Caco-2 (cell line): ENCODE measurements at regions not wholly inside any gene's neighbourhood (a gene's known extent, or its start where the extent isn't known, plus 50 kb on each side); places are given as distances from the start of the nearest gene placed in this dataset.

Experiments
- BruUV-seq: library from RNA; stranded (reverse); fragments of 400-500 nt; replicated peaks from 2 replicates; lab custom pipeline; 2021; lab: Mats Ljungman, UMichigan
- CTCF ChIA-PET: fragments of 300-600 bp; sonication (Branson Sonifier 250); formaldehyde crosslinking; loops from one replicate; lab custom pipeline; 2022; ENCODE audit warnings: antibody characterized with exemption; lab: Charles Lee
- POLR2A ChIA-PET: fragments of 300-600 bp; sonication (Branson Sonifier 250); formaldehyde crosslinking; loops from one replicate; lab custom pipeline; 2022; ENCODE audit warnings: antibody characterized with exemption; lab: Charles Lee
- DNase-seq, 2 experiments: peaks; one replicate each; pipeline versions ENCODE4 v3.0.0 to v3.0.0-alpha.2; 2020 to 2022
- H3K27me3 ChIP-seq: replicated peaks from 2 replicates; pipeline ENCODE4 v1.6.0; 2011; ENCODE audit warnings: low read length; ENCODE audit not compliant: control insufficient read depth, insufficient read depth
- H3K36me3 ChIP-seq: 2 replicates; pipeline ENCODE4 v1.5.1; 2011; ENCODE audit warnings: low read length; ENCODE audit not compliant: control insufficient read depth, insufficient read depth
- H3K4me1 ChIP-seq: fragments of 250-450 bp; sonication (Bioruptor Pico); 2 replicates; pipeline ENCODE4 v1.5.1; 2020; ENCODE audit warnings: mild to moderate bottlenecking
- H3K4me3 ChIP-seq: 2 replicates; pipeline ENCODE4 v1.5.1; 2011; ENCODE audit warnings: low read depth, mild to moderate bottlenecking, control low read depth, low read length
- H3K9me3 ChIP-seq: fragments of 250-450 bp; sonication (Bioruptor Pico); 2 replicates; pipeline ENCODE4 v1.5.1; 2020; ENCODE audit warnings: mild to moderate bottlenecking, moderate library complexity
- H3K27ac Mint-ChIP-seq: one replicate; pipeline ENCODE4 v1.8.0; 2022; ENCODE audit warnings: mixed read lengths; ENCODE audit not compliant: unreplicated experiment
- H3K27me3 Mint-ChIP-seq: one replicate; pipeline ENCODE4 v1.8.0; 2022; ENCODE audit warnings: mixed read lengths; ENCODE audit not compliant: insufficient read depth, unreplicated experiment
- H3K36me3 Mint-ChIP-seq: one replicate; pipeline ENCODE4 v1.8.0; 2022; ENCODE audit warnings: mild to moderate bottlenecking, mixed read lengths; ENCODE audit not compliant: insufficient read depth, unreplicated experiment
- H3K4me1 Mint-ChIP-seq: one replicate; pipeline ENCODE4 v1.8.0; 2022; ENCODE audit warnings: low read depth, mixed read lengths; ENCODE audit not compliant: unreplicated experiment
- H3K4me3 Mint-ChIP-seq: one replicate; pipeline ENCODE4 v1.8.0; 2022; ENCODE audit warnings: mild to moderate bottlenecking, moderate library complexity, mixed read lengths; ENCODE audit not compliant: unreplicated experiment
- H3K9me3 Mint-ChIP-seq: one replicate; pipeline ENCODE4 v1.8.0; 2022; ENCODE audit warnings: mixed read lengths; ENCODE audit not compliant: unreplicated experiment
- intact Hi-C: fragments of 100-400 bp; cut with micrococcal nuclease; formaldehyde crosslinking; loops from one replicate; pipeline ENCODE4 v1.10.0; 2022; ENCODE audit not compliant: unreplicated experiment
- TF ChIP-seq, protein P1 (sequence below), 2 experiments: fragments of 200-600 bp in 1 of 2; IDR thresholded peaks; 1 replicate in 1 of 2; 2 replicates in 1 of 2; pipeline versions ENCODE4 v1.5.1 to v1.8.0; 2011 to 2022; ENCODE audit warnings: antibody characterized with exemption in 1 of 2, control low read depth in 1 of 2, inconsistent platforms in 1 of 2, low read depth in 1 of 2, low read length in 1 of 2, mild to moderate bottlenecking in 1 of 2, moderate library complexity in 1 of 2; ENCODE audit not compliant: insufficient read depth in 1 of 2, severe bottlenecking in 1 of 2, unreplicated experiment in 1 of 2

DNA sequence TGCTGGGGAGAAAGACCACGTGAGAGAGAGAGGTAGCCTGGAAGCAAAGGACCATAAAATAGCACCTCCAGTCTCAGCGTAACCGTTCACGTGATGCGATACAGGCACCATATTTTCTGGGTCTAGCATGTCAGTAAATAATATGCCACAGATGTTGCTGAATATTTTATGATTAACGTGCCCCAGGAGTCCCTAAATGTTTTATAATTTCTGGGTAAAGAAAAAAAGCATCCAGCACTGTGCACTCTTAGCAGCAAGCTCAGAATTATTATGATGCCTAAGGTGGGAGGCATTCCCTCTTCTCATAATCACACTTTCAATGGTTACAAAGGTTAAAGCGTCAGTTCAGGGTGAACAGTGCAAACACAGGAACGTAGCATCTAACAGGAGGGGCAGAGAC lies 121.8 kb downstream of the CAVIN4 start:
- H3K4me3 ChIP-seq: no peak overlapping the region
- intact Hi-C loops: loop anchor here (2.0 to 5.0 kb wide), 2 partner anchors 97 to 611 kb away; no protein-coding TSS in a partner anchor
- no peaks in the 10 kb centered on the region for H3K36me3 Mint-ChIP-seq
- H3K4me3 Mint-ChIP-seq: no peak overlapping the region
- no peaks in the 10 kb centered on the region for H3K27me3 ChIP-seq
- TF ChIP-seq, protein P1, sequence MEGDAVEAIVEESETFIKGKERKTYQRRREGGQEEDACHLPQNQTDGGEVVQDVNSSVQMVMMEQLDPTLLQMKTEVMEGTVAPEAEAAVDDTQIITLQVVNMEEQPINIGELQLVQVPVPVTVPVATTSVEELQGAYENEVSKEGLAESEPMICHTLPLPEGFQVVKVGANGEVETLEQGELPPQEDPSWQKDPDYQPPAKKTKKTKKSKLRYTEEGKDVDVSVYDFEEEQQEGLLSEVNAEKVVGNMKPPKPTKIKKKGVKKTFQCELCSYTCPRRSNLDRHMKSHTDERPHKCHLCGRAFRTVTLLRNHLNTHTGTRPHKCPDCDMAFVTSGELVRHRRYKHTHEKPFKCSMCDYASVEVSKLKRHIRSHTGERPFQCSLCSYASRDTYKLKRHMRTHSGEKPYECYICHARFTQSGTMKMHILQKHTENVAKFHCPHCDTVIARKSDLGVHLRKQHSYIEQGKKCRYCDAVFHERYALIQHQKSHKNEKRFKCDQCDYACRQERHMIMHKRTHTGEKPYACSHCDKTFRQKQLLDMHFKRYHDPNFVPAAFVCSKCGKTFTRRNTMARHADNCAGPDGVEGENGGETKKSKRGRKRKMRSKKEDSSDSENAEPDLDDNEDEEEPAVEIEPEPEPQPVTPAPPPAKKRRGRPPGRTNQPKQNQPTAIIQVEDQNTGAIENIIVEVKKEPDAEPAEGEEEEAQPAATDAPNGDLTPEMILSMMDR (IDR thresholded peaks at IDR 0.05; ENCODE audit: insufficient read depth in 1 of 2, low read depth in 1 of 2, low read length in 1 of 2, severe bottlenecking in 1 of 2, unreplicated experiment in 1 of 2): no peak
- no peak for DNase-seq
- H3K4me1 ChIP-seq: no peaks in the 10 kb centered on the region
- no peaks in the 10 kb centered on the region for H3K36me3 ChIP-seq
- H3K27ac Mint-ChIP-seq: no peak overlapping the region
- no peaks in the 10 kb centered on the region for H3K9me3 ChIP-seq
- ChIA-PET POLR2A (no interaction called here), CTCF (no interaction called here)
- no TSS peak for BruUV-seq
- H3K27me3 Mint-ChIP-seq: no peaks in the 10 kb centered on the region
- H3K9me3 Mint-ChIP-seq: no peaks in the 10 kb centered on the region
- H3K4me1 Mint-ChIP-seq: no peaks in the 10 kb centered on the region

DNA sequence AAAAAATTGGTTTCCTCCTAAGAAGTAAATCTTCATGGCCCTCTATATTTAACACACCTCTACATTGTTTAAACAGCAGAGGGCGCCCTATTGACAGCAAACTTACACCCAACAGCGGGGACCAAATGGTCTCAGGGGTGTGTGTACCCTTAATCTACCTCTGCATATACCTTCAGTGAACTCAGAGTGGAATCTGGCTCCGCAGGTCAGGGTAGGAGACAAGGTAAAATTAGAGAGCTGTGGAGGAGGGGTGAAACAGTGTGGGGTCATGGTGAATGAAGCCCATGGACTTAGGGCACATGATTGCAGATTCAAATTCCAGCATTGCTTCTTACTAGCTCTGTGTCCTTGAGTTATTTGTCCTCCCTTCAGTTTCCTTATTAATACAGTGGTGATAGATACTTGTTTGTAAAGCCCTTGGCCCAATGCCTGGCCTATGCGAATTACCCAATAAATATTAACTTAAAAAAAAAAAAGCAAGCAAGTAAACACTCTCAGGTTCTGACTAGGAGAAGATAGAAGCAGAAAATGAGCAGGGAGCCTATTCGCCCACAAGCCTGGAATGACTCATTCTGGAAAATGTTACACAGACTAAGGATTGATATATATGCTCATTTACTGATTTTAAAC lies 122.9 kb downstream of the CAVIN4 start:
- Mint-ChIP-seq H3K27me3 (no peaks in the 10 kb centered on the region), H3K4me3 (no peak overlapping the region), H3K27ac (no peak overlapping the region), H3K9me3 (no peaks in the 10 kb centered on the region), H3K36me3 (no peaks in the 10 kb centered on the region), H3K4me1 (no peaks in the 10 kb centered on the region)
- Histone ChIP-seq H3K4me3 (no peak overlapping the region), H3K27me3 (no peaks in the 10 kb centered on the region), H3K9me3 (no peaks in the 10 kb centered on the region), H3K36me3 (no peaks in the 10 kb centered on the region), H3K4me1 (no peaks in the 10 kb centered on the region)
- ChIA-PET POLR2A (no interaction called here), CTCF (no interaction called here)
- peak in 1 of 2 experiments; percentile 43 for DNase-seq
- intact Hi-C loops: loop anchor here (2.0 to 5.0 kb wide), 2 partner anchors 99 to 610 kb away; no protein-coding TSS in a partner anchor
- no TSS peak for BruUV-seq
- TF ChIP-seq, protein P1 (IDR thresholded peaks at IDR 0.05; ENCODE audit: insufficient read depth in 1 of 2, low read depth in 1 of 2, low read length in 1 of 2, severe bottlenecking in 1 of 2, unreplicated experiment in 1 of 2): peak; percentile 39 to 53

DNA sequence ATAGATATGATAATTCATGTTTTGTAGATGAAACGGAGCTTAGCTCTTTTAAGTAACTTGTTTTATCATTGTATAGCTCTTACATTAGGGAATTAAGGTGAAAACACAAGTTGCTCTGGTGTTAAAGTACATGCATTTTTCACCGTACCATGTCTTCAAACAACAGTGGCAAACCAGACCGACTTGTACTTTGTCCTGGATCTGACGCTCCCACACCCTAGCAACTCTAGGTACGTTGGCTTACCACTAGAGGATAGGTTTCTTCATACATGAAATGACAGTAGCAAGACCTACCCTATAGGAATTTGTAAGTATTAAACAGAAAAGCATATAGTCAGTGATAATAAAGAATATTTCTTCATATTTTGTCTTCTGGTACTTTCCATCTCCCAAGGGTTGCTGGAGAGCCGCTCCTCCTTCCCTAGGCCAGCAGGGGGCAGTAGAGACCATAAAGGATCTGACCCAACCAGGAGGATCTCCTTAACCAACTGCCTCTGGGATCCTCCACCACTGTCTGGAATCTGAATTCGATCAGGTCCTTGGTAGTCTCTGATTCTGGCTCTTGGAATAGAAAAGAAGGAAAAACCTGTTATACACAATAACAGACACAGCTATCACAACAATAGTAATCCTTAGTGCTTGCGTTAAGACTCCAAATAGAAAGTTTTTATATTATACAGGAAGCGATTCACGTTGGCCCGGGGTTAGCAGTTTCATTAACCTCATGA lies 136.7 kb downstream of the CAVIN4 start:
- BruUV-seq: no TSS peak
- peak; percentile 57 to 73 for DNase-seq
- CTCF ChIA-PET: interaction anchor here (0.8 to 1.4 kb wide), 2 partner anchors 521 kb away, joined by 3 read pairs; no protein-coding TSS in a partner anchor

More for the DNA sequence above, 136.7 kb downstream of the CAVIN4 start:
- Mint-ChIP-seq H3K9me3 (peaks cover 11% of the 10 kb centered on the region), H3K4me1 (no peaks in the 10 kb centered on the region), H3K4me3 (no peak overlapping the region), H3K27ac (no peak overlapping the region), H3K36me3 (no peaks in the 10 kb centered on the region), H3K27me3 (no peaks in the 10 kb centered on the region)
- POLR2A ChIA-PET: no interaction called here
- H3K4me3 ChIP-seq: no peak overlapping the region
- H3K4me1 ChIP-seq: no peaks in the 10 kb centered on the region
- H3K9me3 ChIP-seq: peaks cover 11% of the 10 kb centered on the region; the same call in 1 of the 2 replicates
- intact Hi-C loops: loop anchor here (1.0 to 5.0 kb wide), 4 partner anchors 314 to 597 kb away; partner anchors contain the start of gene PLPPR1
- no peaks in the 10 kb centered on the region for H3K36me3 ChIP-seq
- TF ChIP-seq, protein P1 (IDR thresholded peaks at IDR 0.05; ENCODE audit: insufficient read depth in 1 of 2, low read depth in 1 of 2, low read length in 1 of 2, severe bottlenecking in 1 of 2, unreplicated experiment in 1 of 2): peak; percentile 74 to 80
- H3K27me3 ChIP-seq: no peaks in the 10 kb centered on the region; the same call in 1 of the 2 replicates
